OCI-LY1 (cell line): ENCODE measurements at regions not wholly inside any gene's neighbourhood (a gene's known extent, or its start where the extent isn't known, plus 50 kb on each side); places are given as distances from the start of the nearest gene placed in this dataset.
"Not testable (repeated sequence)": the region's sequence is repeated elsewhere in the genome, so short reads cannot be mapped to it uniquely, and the experiment has no call there.

Experiments
- H2AFZ ChIP-seq: fragments of 200-600 bp; sonication (generic), shearing (Covaris generic); 2 replicates; pipeline ENCODE4 v1.6.0; 2014; ENCODE audit warnings: antibody characterized with exemption, mild to moderate bottlenecking, low read length
- H3F3A ChIP-seq: fragments of 200-600 bp; sonication (generic), shearing (Covaris generic); 2 replicates; pipeline ENCODE4 v1.6.0; 2014; ENCODE audit warnings: mild to moderate bottlenecking, antibody characterized with exemption, low read length, moderate library complexity; ENCODE audit not compliant: insufficient read depth
- H3K27ac ChIP-seq: fragments of 200-600 bp; sonication (generic); 2 replicates; pipeline ENCODE4 v1.5.1; 2014; ENCODE audit warnings: low read length, mixed run types, mild to moderate bottlenecking, low read depth; ENCODE audit not compliant: poor library complexity, severe bottlenecking
- H3K27me3 ChIP-seq: fragments of 200-600 bp; sonication (generic); 2 replicates; pipeline ENCODE4 v1.6.0; 2014; ENCODE audit warnings: antibody characterized with exemption, mild to moderate bottlenecking, low read length, moderate library complexity; ENCODE audit not compliant: insufficient read depth
- H3K36me3 ChIP-seq: fragments of 200-600 bp; sonication (generic); 2 replicates; pipeline ENCODE4 v1.6.1; 2014; ENCODE audit warnings: mild to moderate bottlenecking, antibody characterized with exemption, low read length, moderate library complexity, mixed read lengths; ENCODE audit not compliant: insufficient read depth
- H3K4me1 ChIP-seq: fragments of 200-600 bp; sonication (generic); 2 replicates; pipeline ENCODE4 v1.5.1; 2014; ENCODE audit warnings: mild to moderate bottlenecking, low read length, moderate library complexity; ENCODE audit not compliant: insufficient read depth, severe bottlenecking
- H3K4me2 ChIP-seq: fragments of 200-600 bp; sonication (generic), shearing (Covaris generic); 2 replicates; pipeline ENCODE4 v1.6.1; 2014; ENCODE audit warnings: low read length
- H3K4me3 ChIP-seq: fragments of 200-600 bp; sonication (generic); 2 replicates; pipeline ENCODE4 v1.5.1; 2014; ENCODE audit warnings: low read length, low read depth, mild to moderate bottlenecking, mixed read lengths; ENCODE audit not compliant: poor library complexity, severe bottlenecking
- H3K79me2 ChIP-seq: fragments of 200-600 bp; shearing (Covaris generic); 2 replicates; pipeline ENCODE4 v1.6.1; 2016; ENCODE audit warnings: mixed run types, low read length, mixed read lengths; ENCODE audit not compliant: insufficient read depth
- H3K9ac ChIP-seq: fragments of 200-600 bp; sonication (generic), shearing (Covaris generic); 2 replicates; pipeline ENCODE4 v1.6.1; 2014; ENCODE audit warnings: mild to moderate bottlenecking, low read length, mixed read lengths
- H3K9me2 ChIP-seq: fragments of 200-600 bp; sonication (generic), shearing (Covaris generic); 2 replicates; pipeline ENCODE4 v1.6.1; 2014; ENCODE audit warnings: low read depth, mild to moderate bottlenecking, low read length, mixed read lengths
- H3K9me3 ChIP-seq: fragments of 200-600 bp; shearing (Covaris generic); 2 replicates; pipeline ENCODE4 v1.6.1; 2014; ENCODE audit warnings: low read length, mixed read lengths
- H4K20me1 ChIP-seq: fragments of 200-600 bp; sonication (generic), shearing (Covaris generic); 2 replicates; pipeline ENCODE4 v1.6.0; 2016; ENCODE audit warnings: mild to moderate bottlenecking, low read length; ENCODE audit not compliant: insufficient read depth
- EZH2 ChIP-seq: fragments of 200-600 bp; sonication (generic), shearing (Covaris generic); IDR thresholded peaks from 2 replicates; pipeline ENCODE4 v1.8.0; 2017; ENCODE audit warnings: borderline replicate concordance, mixed run types, mild to moderate bottlenecking, antibody characterized with exemption, low read length, moderate library complexity, mixed read lengths
- TF ChIP-seq, protein P1 (sequence below): fragments of 200-600 bp; sonication (generic), shearing (Covaris generic); IDR thresholded peaks from 2 replicates; pipeline ENCODE4 v1.5.1; 2017; ENCODE audit warnings: mild to moderate bottlenecking, antibody characterized with exemption, low read length, moderate library complexity, mixed read lengths

- H3K27ac ChIP-seq = no peak overlapping the region
- H2AFZ ChIP-seq = no peak overlapping the region
- H3K36me3 ChIP-seq = no peaks in the 10 kb centered on the region
- H3F3A ChIP-seq = no peaks in the 10 kb centered on the region
- H3K9ac ChIP-seq = no peak overlapping the region
- H3K9me3 ChIP-seq = no peaks in the 10 kb centered on the region
- no peaks in the 10 kb centered on the region for H3K4me1 ChIP-seq
- no peaks in the 10 kb centered on the region for H3K79me2 ChIP-seq
- H3K27me3 ChIP-seq = no peaks in the 10 kb centered on the region
- no peak overlapping the region for H3K4me3 ChIP-seq
- H4K20me1 ChIP-seq = no peaks in the 10 kb centered on the region
- H3K9me2 ChIP-seq = no peaks in the 10 kb centered on the region
- no peak for TF ChIP-seq EZH2
- TF ChIP-seq, protein P1, sequence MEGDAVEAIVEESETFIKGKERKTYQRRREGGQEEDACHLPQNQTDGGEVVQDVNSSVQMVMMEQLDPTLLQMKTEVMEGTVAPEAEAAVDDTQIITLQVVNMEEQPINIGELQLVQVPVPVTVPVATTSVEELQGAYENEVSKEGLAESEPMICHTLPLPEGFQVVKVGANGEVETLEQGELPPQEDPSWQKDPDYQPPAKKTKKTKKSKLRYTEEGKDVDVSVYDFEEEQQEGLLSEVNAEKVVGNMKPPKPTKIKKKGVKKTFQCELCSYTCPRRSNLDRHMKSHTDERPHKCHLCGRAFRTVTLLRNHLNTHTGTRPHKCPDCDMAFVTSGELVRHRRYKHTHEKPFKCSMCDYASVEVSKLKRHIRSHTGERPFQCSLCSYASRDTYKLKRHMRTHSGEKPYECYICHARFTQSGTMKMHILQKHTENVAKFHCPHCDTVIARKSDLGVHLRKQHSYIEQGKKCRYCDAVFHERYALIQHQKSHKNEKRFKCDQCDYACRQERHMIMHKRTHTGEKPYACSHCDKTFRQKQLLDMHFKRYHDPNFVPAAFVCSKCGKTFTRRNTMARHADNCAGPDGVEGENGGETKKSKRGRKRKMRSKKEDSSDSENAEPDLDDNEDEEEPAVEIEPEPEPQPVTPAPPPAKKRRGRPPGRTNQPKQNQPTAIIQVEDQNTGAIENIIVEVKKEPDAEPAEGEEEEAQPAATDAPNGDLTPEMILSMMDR = no peak
- no peak overlapping the region for H3K4me2 ChIP-seq
Observed at GRCh38 chr4:28845158-28845557, 1875.0 kb upstream of the PCDH7 start.

- not testable (repeated sequence) for H3K4me1 ChIP-seq, H3K4me2 ChIP-seq, H3K9me2 ChIP-seq, H3K27ac ChIP-seq, H3K9ac ChIP-seq, H3F3A ChIP-seq, H4K20me1 ChIP-seq, H3K27me3 ChIP-seq, H3K79me2 ChIP-seq, H3K4me3 ChIP-seq, H3K9me3 ChIP-seq, H2AFZ ChIP-seq, H3K36me3 ChIP-seq
Observed at GRCh38 chr4:28857028-28857427, 1863.1 kb upstream of the PCDH7 start.

DNA sequence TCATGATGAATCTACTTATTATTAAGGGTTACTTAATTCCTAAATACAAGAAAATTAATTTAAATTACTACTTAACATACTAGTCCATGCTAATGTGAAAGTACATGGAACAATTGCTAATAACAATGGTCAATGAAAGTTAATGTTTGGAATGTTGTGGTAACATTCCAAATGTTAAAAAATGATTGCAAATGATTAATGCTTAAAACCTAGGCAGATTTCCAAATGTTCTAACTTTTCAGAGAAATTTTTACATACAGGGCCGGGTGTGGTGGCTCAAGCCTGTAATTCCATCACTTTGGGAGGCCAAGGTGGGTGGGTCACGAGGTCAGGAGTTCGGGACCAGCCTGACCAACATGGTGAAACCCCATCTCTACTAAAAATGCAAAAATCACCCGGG, 1851.3 kb upstream of the PCDH7 start:
- no peaks in the 10 kb centered on the region for H3K27me3 ChIP-seq
- no peaks in the 10 kb centered on the region for H3K36me3 ChIP-seq
- H3K79me2 ChIP-seq = no peaks in the 10 kb centered on the region
- H2AFZ ChIP-seq = no peak overlapping the region
- TF ChIP-seq EZH2 = no peak
- TF ChIP-seq, protein P1 = no peak
- H3F3A ChIP-seq = no peaks in the 10 kb centered on the region
- H3K9me3 ChIP-seq = no peaks in the 10 kb centered on the region
- no peaks in the 10 kb centered on the region for H4K20me1 ChIP-seq
- no peak overlapping the region for H3K27ac ChIP-seq
- no peak overlapping the region for H3K4me2 ChIP-seq
- no peaks in the 10 kb centered on the region for H3K4me1 ChIP-seq
- no peak overlapping the region for H3K9ac ChIP-seq
- H3K9me2 ChIP-seq = no peaks in the 10 kb centered on the region
- H3K4me3 ChIP-seq = no peak overlapping the region

- Histone ChIP-seq H3K36me3 (no peaks in the 10 kb centered on the region), H3F3A (no peaks in the 10 kb centered on the region), H3K9me3 (no peaks in the 10 kb centered on the region), H3K79me2 (no peaks in the 10 kb centered on the region), H3K27me3 (no peaks in the 10 kb centered on the region), H3K9ac (no peak overlapping the region), H2AFZ (no peak overlapping the region), H3K9me2 (no peaks in the 10 kb centered on the region), H3K4me1 (no peaks in the 10 kb centered on the region), H3K27ac (no peak overlapping the region), H3K4me2 (no peak overlapping the region), H4K20me1 (no peaks in the 10 kb centered on the region), H3K4me3 (no peak overlapping the region)
- TF ChIP-seq EZH2 = no peak
- TF ChIP-seq, protein P1 = no peak
Observed at GRCh38 chr4:28879178-28879577, 1841.0 kb upstream of the PCDH7 start.
